NCI-H1694 (cell line): ENCODE measurements at regions not wholly inside any gene's neighbourhood (a gene's known extent, or its start where the extent isn't known, plus 50 kb on each side); places are given as distances from the start of the nearest gene placed in this dataset.
A peak's percentile ranks its signal among the peaks of the same experiment; 100 is the strongest.
"Not testable (repeated sequence)": the region's sequence is repeated elsewhere in the genome, so short reads cannot be mapped to it uniquely, and the experiment has no call there.

ENCODE experiments used
- DNase-seq: peaks from one replicate; lab custom pipeline; 2025; lab: John Stamatoyannopoulos, UW

DNA sequence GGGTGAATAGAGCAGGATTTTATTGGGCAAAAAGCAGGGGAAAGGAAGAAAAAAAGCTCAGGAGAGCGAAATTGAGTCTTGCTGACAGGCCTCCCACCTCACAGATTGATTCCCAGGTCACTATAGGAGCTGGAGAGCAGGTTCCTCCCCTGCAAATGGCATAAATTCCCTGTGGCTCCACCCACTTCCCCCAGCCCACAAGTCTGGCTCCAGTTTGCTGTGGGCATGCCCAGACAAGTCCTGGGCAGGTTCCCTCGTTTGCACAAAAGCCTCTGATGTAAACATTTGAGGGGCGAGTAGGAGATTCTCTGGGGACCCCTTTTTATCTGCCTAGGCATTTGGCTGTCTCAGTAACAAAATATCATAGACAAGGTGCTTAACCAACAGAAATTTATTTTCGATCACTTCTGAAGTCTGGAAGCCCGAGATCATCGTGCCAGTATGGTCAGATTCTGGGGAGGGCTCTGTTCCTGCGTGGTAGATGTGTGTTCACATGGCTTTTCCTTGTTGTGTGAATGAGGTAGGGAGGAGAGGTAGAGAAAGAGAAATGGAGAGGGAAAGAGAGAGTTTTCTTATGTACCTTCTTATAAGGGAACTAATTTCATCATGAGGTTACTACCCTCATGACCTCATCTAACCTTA lies 614.5 kb downstream of the MAT2B start:
- peak; percentile 4 for DNase-seq

DNA sequence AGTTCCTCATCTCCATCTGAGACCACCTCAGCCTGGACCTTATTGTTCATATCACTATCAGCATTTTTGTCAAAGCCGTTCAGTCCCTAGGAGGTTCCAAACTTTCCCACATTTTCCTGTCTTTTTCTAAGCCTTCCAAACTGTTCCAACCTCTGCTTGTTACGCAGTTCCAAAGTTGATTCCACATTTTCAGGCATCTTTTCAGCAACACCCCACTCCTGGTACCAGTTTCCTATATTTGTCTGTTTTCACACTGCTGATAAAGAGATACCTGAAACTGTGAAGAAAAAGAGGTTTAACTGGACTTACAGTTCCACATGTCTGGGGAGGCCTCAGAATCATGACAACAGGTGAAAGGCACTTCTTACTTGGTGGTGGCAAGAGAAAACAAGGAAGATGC lies 622.1 kb downstream of the MAT2B start:
- no peak for DNase-seq

GRCh38 chr5:164132358-164132757 lies 626.9 kb downstream of the MAT2B start:
- no peak for DNase-seq

DNA sequence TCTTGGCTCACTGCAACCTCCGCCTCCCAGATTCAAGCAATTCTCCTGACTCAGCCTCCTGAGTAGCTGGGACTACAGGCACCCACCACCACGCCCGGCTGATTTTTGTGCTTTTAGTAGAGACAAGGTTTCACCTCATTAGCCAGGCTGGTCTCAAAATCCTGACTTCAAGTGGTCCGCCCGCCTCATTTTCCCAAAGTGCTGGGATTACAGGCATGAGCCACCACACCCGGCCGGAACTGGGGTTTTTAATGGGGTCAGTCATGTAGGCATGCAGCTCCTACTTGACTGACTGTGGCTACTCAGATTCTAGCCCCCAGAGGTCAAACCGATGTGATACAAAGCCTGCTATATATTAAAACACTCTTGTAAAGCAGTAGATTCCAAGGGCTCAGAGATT lies 631.7 kb downstream of the MAT2B start:
- no peak for DNase-seq

DNA sequence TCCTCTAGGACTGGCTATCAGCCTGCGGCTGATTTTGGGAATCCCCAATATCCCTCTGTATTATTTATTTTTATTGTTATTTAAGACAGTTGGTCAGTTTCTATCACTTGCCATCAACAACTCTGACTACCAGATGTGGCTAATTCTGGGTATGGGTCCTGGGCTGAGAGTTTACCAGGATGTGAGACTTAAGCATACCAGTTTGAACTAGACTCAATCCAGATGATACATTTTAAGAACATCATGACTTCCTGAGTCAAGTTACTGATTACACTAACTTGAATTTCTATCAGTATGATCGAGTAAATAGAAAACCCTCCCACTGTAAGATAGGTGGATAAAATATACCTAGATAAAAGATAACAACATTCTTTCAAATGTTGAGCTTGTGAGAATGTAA lies 634.0 kb downstream of the MAT2B start:
- no peak for DNase-seq

GRCh38 chr5:164145458-164145857 lies 640.0 kb downstream of the MAT2B start:
- DNase-seq = no peak

DNA sequence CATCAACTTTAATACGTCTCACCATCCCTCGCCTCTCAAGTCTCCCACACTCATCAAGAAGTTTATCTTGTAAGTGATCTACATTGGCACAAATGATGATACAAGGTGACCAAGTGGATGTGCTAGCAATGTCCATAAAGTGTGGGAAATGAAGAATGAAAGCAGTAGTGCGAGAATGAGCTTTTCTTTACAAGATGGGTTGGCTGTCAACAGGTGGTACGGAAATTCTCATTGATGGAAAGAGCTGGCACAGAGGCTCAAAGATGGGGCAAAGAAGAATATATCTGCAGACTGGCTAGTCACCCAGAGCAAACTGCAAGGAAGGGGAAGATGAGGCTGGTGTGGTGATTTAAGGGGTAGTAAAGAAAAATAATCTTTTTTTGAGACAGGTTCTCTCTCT lies 640.8 kb downstream of the MAT2B start:
- DNase-seq = no peak

DNA sequence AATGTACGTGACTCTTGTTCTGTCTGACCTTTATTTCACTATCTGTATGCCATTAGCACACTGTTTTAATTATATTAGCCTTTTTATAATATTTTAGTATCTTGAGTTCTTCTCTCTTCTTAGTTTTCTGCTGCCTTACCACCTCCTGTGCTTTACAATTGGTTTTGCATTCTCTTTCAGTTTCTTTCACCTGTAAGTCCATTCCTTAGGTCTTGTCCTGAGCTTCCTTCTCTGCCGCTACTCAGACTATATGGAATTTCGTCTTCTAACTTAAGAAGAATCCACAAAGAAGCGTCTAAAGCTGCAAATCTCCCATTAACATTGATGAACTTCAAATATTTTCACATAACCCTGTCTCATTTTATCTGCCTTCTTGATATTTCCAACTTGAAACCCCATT lies 642.9 kb downstream of the MAT2B start:
- DNase-seq = no peak

GRCh38 chr5:164152539-164152938 lies 647.1 kb downstream of the MAT2B start:
- not testable (repeated sequence) for DNase-seq

GRCh38 chr5:164153469-164154172 lies 648.2 kb downstream of the MAT2B start:
- DNase-seq = no peak

- no peak for DNase-seq
Observed at GRCh38 chr5:164170814-164171213, 665.4 kb downstream of the MAT2B start.

- no peak for DNase-seq
Observed at GRCh38 chr5:164175083-164175482, 669.7 kb downstream of the MAT2B start.

GRCh38 chr5:164179406-164179805 lies 674.0 kb downstream of the MAT2B start:
- DNase-seq = no peak

DNA sequence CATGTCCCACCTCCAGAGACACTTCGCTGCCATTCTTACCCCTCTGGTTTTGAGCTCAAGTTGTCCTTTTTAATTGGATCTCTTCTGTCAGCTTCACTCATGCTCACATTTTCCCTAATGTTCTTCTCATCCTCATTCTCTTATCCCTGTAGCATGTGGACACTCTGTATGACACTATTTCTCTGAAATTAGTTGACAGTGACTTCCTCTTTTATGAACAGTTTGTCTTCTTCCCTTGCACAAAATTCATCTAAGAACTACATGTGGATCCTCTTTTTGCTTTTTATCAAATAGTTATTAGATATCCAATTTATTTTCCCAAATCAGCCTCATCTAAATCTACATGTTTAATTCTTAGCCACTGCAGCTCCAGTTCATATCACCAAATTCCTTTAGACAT lies 676.2 kb downstream of the MAT2B start:
- DNase-seq = no peak

- DNase-seq = no peak
Observed at GRCh38 chr5:164184158-164184557, 678.7 kb downstream of the MAT2B start.

GRCh38 chr5:164185000-164185399 lies 679.6 kb downstream of the MAT2B start:
- no peak for DNase-seq

DNA sequence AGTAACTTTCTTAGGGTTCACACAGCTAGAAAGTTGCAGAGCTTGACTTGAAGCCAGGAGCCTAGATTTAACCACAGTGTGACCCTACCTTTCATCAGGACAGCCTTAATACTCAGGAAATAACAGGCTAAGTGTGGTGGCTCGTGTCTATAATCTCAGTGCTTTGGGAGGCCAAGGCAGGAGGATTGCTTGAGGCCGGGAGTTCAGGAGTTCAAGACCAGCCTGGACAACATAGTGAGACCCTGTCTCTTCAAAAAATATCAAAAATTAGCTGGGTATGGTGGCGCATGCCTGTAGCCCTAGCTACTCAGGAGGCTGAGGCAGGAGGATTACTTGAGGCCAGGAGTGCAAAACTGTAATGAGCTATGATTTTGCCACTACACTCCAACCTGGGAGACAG lies 681.1 kb downstream of the MAT2B start:
- no peak for DNase-seq

- DNase-seq = no peak
Observed at GRCh38 chr5:164187785-164188184, 682.4 kb downstream of the MAT2B start.

- DNase-seq = no peak
Observed at GRCh38 chr5:164188733-164189148, 683.3 kb downstream of the MAT2B start.

- no peak for DNase-seq
Observed at GRCh38 chr5:164191240-164191639, 685.8 kb downstream of the MAT2B start.

- DNase-seq = no peak
Observed at GRCh38 chr5:164202338-164202737, 696.9 kb downstream of the MAT2B start.

GRCh38 chr5:164203581-164204225 lies 698.3 kb downstream of the MAT2B start:
- no peak for DNase-seq

- DNase-seq = no peak
Observed at GRCh38 chr5:164204338-164204946, 699.0 kb downstream of the MAT2B start.
